MCF 10A (cell line): ENCODE measurements at regions not wholly inside any gene's neighbourhood (a gene's known extent, or its start where the extent isn't known, plus 50 kb on each side); places are given as distances from the start of the nearest gene placed in this dataset.

Experiments used
- BruUV-seq: library from RNA; stranded (reverse); fragments of 400-500 nt; replicated peaks from 2 replicates; lab custom pipeline; 2021; lab: Mats Ljungman, UMichigan
- CTCF ChIA-PET: fragments of 300-600 bp; sonication (Branson Sonifier 250); formaldehyde crosslinking; extraction: SDS; loops from one replicate; lab custom pipeline; 2021; ENCODE audit warnings: antibody characterized with exemption, inconsistent platforms; lab: Yijun Ruan, JAX
- POLR2A ChIA-PET: fragments of 300-600, 350-650 bp; sonication (Branson Sonifier 250); formaldehyde crosslinking; extraction: SDS; loops from one replicate; lab custom pipeline; 2020; ENCODE audit warnings: antibody characterized with exemption, inconsistent platforms; lab: Yijun Ruan, JAX
- DNase-seq: peaks from one replicate; pipeline ENCODE4 v3.0.0-alpha.2; 2018; ENCODE audit not compliant: unreplicated experiment
- H3K27ac Mint-ChIP-seq: one replicate; pipeline ENCODE4 v1.8.0; 2022; ENCODE audit warnings: mild to moderate bottlenecking, low read depth, mixed read lengths; ENCODE audit not compliant: unreplicated experiment
- H3K27me3 Mint-ChIP-seq: one replicate; pipeline ENCODE4 v1.8.0; 2022; ENCODE audit warnings: mixed read lengths; ENCODE audit not compliant: insufficient read depth, unreplicated experiment
- H3K36me3 Mint-ChIP-seq: one replicate; pipeline ENCODE4 v1.8.0; 2022; ENCODE audit warnings: mild to moderate bottlenecking, moderate library complexity, mixed read lengths; ENCODE audit not compliant: insufficient read depth, unreplicated experiment
- H3K4me1 Mint-ChIP-seq: one replicate; pipeline ENCODE4 v1.8.0; 2022; ENCODE audit warnings: mixed read lengths; ENCODE audit not compliant: insufficient read depth, unreplicated experiment
- H3K4me3 Mint-ChIP-seq: one replicate; pipeline ENCODE4 v1.8.0; 2022; ENCODE audit warnings: mild to moderate bottlenecking, moderate library complexity, mixed read lengths; ENCODE audit not compliant: unreplicated experiment
- H3K9me3 Mint-ChIP-seq: one replicate; pipeline ENCODE4 v1.8.0; 2022; ENCODE audit warnings: mixed read lengths; ENCODE audit not compliant: unreplicated experiment
- intact Hi-C: fragments of 100-400 bp; cut with micrococcal nuclease; formaldehyde crosslinking; loops from 2 replicates; pipeline ENCODE4 v1.14.1; 2022
- TF ChIP-seq, protein P1 (sequence below): fragments of 200-600 bp; IDR thresholded peaks from one replicate; pipeline ENCODE4 v1.8.0; 2022; ENCODE audit warnings: antibody characterized with exemption, mild to moderate bottlenecking; ENCODE audit not compliant: unreplicated experiment

DNA sequence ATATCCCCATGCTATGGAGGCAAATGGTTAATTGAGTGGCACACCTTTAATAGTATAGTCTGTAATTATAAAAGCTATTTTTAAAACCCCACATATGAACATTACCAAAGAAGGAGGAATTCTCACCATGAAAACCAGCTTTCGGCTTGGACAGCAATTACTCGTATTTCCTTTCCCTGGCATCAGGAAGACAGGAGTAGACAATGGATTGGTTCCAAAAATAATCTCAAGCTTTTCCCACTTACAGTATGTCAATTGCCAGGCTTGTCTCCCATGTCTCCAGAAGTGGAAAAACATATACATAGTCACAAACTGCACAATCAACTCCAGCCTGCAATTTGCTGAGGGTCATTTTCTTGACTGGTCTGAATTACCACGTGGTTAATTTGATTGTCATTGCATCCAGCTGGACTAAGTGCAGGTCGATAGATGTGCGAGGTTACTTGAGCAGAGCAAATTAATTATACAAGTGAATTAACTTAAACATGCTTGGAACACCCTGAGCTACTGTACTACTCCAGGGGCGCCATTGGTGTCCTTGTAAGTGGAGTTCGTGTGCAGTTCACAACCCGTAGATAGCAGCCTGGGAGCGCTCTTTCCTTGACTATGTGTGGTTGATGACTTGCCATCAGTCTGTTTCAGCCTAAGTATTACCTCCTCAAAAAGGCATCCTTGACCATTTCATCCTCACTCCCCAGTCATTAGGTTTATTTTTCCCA, 124.3 kb upstream of the PELI1 start:
- intact Hi-C loops = no loop called here
- peak; percentile 72 for DNase-seq
- Mint-ChIP-seq H3K4me3 (no peak overlapping the region), H3K9me3 (peaks cover 8% of the 10 kb centered on the region), H3K36me3 (no peaks in the 10 kb centered on the region), H3K27ac (peak overlapping the region; percentile 63), H3K27me3 (no peaks in the 10 kb centered on the region), H3K4me1 (peaks cover 28% of the 10 kb centered on the region)
- BruUV-seq = no TSS peak
- POLR2A ChIA-PET = interaction anchor here (0.8 to 0.9 kb wide), 3 partner anchors 25 to 109 kb away, joined by 3 to 4 read pairs (median 3); no protein-coding TSS in a partner anchor
- TF ChIP-seq, protein P1, sequence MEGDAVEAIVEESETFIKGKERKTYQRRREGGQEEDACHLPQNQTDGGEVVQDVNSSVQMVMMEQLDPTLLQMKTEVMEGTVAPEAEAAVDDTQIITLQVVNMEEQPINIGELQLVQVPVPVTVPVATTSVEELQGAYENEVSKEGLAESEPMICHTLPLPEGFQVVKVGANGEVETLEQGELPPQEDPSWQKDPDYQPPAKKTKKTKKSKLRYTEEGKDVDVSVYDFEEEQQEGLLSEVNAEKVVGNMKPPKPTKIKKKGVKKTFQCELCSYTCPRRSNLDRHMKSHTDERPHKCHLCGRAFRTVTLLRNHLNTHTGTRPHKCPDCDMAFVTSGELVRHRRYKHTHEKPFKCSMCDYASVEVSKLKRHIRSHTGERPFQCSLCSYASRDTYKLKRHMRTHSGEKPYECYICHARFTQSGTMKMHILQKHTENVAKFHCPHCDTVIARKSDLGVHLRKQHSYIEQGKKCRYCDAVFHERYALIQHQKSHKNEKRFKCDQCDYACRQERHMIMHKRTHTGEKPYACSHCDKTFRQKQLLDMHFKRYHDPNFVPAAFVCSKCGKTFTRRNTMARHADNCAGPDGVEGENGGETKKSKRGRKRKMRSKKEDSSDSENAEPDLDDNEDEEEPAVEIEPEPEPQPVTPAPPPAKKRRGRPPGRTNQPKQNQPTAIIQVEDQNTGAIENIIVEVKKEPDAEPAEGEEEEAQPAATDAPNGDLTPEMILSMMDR = no peak
- CTCF ChIA-PET = interaction anchor here (1.1 kb wide), 1 partner anchor 44 kb away, joined by 5 read pairs; no protein-coding TSS in a partner anchor

DNA sequence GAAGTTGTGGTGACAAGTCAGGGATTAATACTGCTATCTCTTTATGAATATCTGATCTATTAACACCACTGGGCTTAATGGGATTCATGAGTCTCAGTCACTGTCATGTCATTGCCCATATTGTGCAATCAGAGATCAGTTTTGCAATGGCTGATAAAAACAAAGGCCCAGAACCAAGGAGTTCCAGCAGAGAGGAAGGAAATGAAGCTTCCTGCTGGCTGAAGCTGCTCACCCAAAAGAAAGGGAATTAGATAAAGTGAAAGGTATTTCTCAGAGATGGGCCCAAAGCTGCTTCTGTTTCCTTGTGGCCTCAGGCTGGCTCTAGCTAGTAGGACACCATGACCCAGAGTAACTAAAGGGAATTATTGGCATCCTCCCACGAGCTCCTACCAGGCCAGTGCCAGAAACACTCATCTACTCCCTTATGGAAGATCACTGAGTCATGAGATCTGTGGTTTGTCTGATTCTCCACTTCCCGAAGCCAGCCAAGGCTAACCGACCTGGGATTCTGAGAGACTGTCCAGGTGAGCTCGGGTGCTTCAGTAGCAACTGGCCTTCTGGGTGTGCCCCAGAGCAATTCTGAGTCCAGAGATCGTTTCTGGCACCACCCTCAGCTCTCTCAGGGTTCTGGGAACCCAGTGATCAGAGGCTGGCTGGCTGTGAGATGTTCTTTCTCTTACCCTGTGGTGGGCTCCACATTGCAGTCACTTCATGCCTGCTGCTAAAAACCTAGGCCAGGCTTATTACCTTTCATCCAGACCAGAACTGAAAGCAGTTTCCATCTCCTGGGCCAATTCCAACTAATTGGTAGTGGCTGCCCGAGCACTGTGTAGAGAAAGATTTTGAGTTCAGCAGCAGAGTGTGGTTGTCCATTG, 129.5 kb upstream of the PELI1 start:
- no peaks in the 10 kb centered on the region for H3K36me3 Mint-ChIP-seq
- ChIA-PET CTCF (interaction anchor here (0.6 to 2.0 kb wide), 3 partner anchors 38 to 1527 kb away, joined by 4 to 9 read pairs (median 4); no protein-coding TSS in a partner anchor), POLR2A (interaction anchor here (0.6 to 2.5 kb wide), 15 partner anchors 8 to 168 kb away, joined by 3 to 23 read pairs (median 3); no protein-coding TSS in a partner anchor)
- peak; percentile 97 for DNase-seq
- peak overlapping the region; percentile 33 for H3K4me3 Mint-ChIP-seq
- peak overlapping the region; percentile 40 for H3K27ac Mint-ChIP-seq
- no TSS peak for BruUV-seq
- peaks cover 8% of the 10 kb centered on the region for H3K9me3 Mint-ChIP-seq
- H3K27me3 Mint-ChIP-seq = no peaks in the 10 kb centered on the region
- intact Hi-C loops = loop anchor here (5.0 kb wide), 1 partner anchor 61 kb away; no protein-coding TSS in a partner anchor
- peaks cover 32% of the 10 kb centered on the region for H3K4me1 Mint-ChIP-seq
- TF ChIP-seq, protein P1 = no peak

DNA sequence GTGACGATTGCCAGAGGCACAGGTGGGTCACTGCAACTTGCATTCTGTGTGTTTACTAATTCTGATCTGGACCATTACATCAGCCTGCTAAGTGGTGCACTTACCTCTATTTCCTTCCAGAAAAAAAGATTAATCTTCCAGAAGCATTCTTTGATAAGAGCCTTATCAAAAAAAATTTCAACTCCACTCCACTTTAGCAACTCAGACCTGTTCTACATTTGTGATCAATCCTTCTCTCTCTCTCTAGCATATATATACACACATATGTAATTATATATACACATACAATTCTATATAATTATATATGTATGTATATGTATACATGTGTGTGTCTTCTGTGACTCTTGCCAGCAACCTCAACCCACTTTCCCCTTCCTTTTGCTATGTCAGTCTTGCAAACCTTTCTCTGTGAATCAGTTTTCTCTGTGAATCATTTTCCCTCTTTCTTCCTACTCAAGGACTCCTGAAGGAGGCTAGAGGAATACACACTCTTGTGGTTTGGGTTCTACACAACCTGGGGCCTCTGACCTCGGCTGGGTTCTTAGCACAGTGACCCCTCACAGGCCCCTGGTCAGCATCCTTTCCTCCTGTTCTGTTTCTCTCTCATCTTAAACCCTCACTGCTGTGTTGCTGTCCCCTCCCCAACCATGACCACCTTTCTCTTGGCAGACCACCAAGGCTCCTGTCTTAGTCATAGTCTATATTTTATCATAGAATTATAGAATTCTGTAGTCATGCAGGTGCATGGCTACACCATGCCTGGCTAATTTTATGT, 130.4 kb upstream of the PELI1 start:
- H3K4me3 Mint-ChIP-seq = no peak overlapping the region
- POLR2A ChIA-PET = interaction anchor here (0.9 to 2.5 kb wide), 8 partner anchors 10 to 62 kb away, joined by 3 to 23 read pairs (median 3); no protein-coding TSS in a partner anchor
- H3K27me3 Mint-ChIP-seq = no peaks in the 10 kb centered on the region
- H3K4me1 Mint-ChIP-seq = peaks cover 31% of the 10 kb centered on the region
- DNase-seq = peak; percentile 8
- peaks cover 8% of the 10 kb centered on the region for H3K9me3 Mint-ChIP-seq
- H3K36me3 Mint-ChIP-seq = no peaks in the 10 kb centered on the region
- TF ChIP-seq, protein P1 = no peak
- intact Hi-C loops = loop anchor here (5.0 kb wide), 1 partner anchor 62 kb away; no protein-coding TSS in a partner anchor
- H3K27ac Mint-ChIP-seq = peak overlapping the region; percentile 40
- BruUV-seq = no TSS peak
- CTCF ChIA-PET = interaction anchor here (0.9 kb wide), 1 partner anchor 60 kb away, joined by 4 read pairs; no protein-coding TSS in a partner anchor
